HCT116 (cell line): ENCODE measurements at regions not wholly inside any gene's neighbourhood (a gene's known extent, or its start where the extent isn't known, plus 50 kb on each side); places are given as distances from the start of the nearest gene placed in this dataset.
"Not testable (repeated sequence)": the region's sequence is repeated elsewhere in the genome, so short reads cannot be mapped to it uniquely, and the experiment has no call there.

ENCODE experiments used
- ATAC-seq: fragments of 200-7000 bp; cut with Tn5 transposase; 2 replicates; pipeline ENCODE4 v1.9.1; 2020; ENCODE audit warnings: mild to moderate bottlenecking, moderate library complexity
- BruUV-seq: library from RNA; stranded (reverse); fragments of 400-500 nt; replicated peaks from 2 replicates; lab custom pipeline; 2021; lab: Mats Ljungman, UMichigan
- CTCF ChIA-PET: fragments of 300-600 bp; sonication (Branson Sonifier 250); formaldehyde crosslinking; loops from one replicate; lab custom pipeline; 2021; ENCODE audit warnings: antibody characterized with exemption; lab: Charles Lee
- POLR2A ChIA-PET: fragments of 300-600, 350-600 bp; sonication (Branson Sonifier 250); formaldehyde crosslinking; loops from one replicate; lab custom pipeline; 2021; ENCODE audit warnings: antibody characterized with exemption; lab: Charles Lee
- RAD21 ChIA-PET, 2 experiments: fragments of 300-600 bp; sonication (Branson Sonifier 250); formaldehyde crosslinking; loops; one replicate each; lab custom pipeline; 2023; ENCODE audit warnings: low total read pairs in 2 of 2; ENCODE audit not compliant: uncharacterized antibody in 2 of 2, unreplicated experiment in 2 of 2, low non-redundant PET in 1 of 2; lab: Charles Lee
- DNase-seq: peaks from one replicate; pipeline ENCODE4 v3.0.0-alpha.2; 2010; ENCODE audit warnings: low read depth, low spot score
- H2AFZ ChIP-seq: fragments of 200-600 bp; shearing (Covaris generic), sonication (generic); 2 replicates; pipeline ENCODE4 v1.6.1; 2017; ENCODE audit warnings: low read depth, mixed run types, mixed read lengths, antibody characterized with exemption, low read length; ENCODE audit not compliant: poor library complexity, severe bottlenecking
- H3K27ac ChIP-seq: 2 replicates; pipeline ENCODE4 v1.5.1; 2012; ENCODE audit warnings: low read depth, low read length
- H3K27me3 ChIP-seq: fragments of 200-600 bp; sonication (generic); 2 replicates; pipeline ENCODE4 v1.6.1; 2016; ENCODE audit warnings: mixed run types, low read length, mixed read lengths; ENCODE audit not compliant: insufficient read depth
- H3K36me3 ChIP-seq, 2 experiments: fragments of 200-500 bp in 1 of 2; fragments of 200-600 bp in 1 of 2; sonication (Bioruptor generic) in 1 of 2; sonication (generic) in 1 of 2; 2 replicates each; pipeline versions ENCODE4 v1.5.1 to v1.6.1; 2014 to 2016; ENCODE audit warnings: low read length in 2 of 2, inconsistent platforms in 1 of 2, mixed read lengths in 1 of 2, mixed run types in 1 of 2; ENCODE audit not compliant: insufficient read depth in 2 of 2, control insufficient read depth in 1 of 2
- H3K4me1 ChIP-seq, 2 experiments: fragments of 200-600 bp in 1 of 2; sonication (generic) in 1 of 2; 2 replicates each; pipeline versions ENCODE4 v1.5.1 to v1.6.1; 2012 to 2017; ENCODE audit warnings: low read length in 2 of 2, inconsistent platforms in 1 of 2, mild to moderate bottlenecking in 1 of 2, mixed read lengths in 1 of 2, mixed run types in 1 of 2, moderate library complexity in 1 of 2; ENCODE audit not compliant: insufficient read depth in 2 of 2, control insufficient read depth in 1 of 2
- H3K4me2 ChIP-seq: fragments of 200-600 bp; sonication (generic); 2 replicates; pipeline ENCODE4 v1.6.1; 2017; ENCODE audit warnings: mixed run types, low read length, mixed read lengths
- H3K4me3 ChIP-seq, 2 experiments: fragments of 200-600 bp in 1 of 2; sonication (generic) in 1 of 2; replicated peaks in 1 of 2; 2 replicates each; pipeline ENCODE4 v1.5.1; 2011 to 2016; ENCODE audit warnings: low read length in 2 of 2, control low read depth in 1 of 2, low read depth in 1 of 2, mild to moderate bottlenecking in 1 of 2, mixed read lengths in 1 of 2, mixed run types in 1 of 2
- H3K79me2 ChIP-seq: fragments of 200-600 bp; sonication (generic); 2 replicates; pipeline ENCODE4 v1.6.1; 2017; ENCODE audit warnings: mild to moderate bottlenecking, mixed run types, low read length, moderate library complexity, mixed read lengths; ENCODE audit not compliant: insufficient read depth
- H3K9ac ChIP-seq: fragments of 200-600 bp; sonication (generic); 2 replicates; pipeline ENCODE4 v1.6.1; 2016; ENCODE audit warnings: low read length, mixed read lengths
- H3K9me2 ChIP-seq: fragments of 200-600 bp; sonication (generic), shearing (Covaris generic); 2 replicates; pipeline ENCODE4 v1.6.1; 2017; ENCODE audit warnings: mixed run types, mild to moderate bottlenecking, moderate library complexity; ENCODE audit not compliant: insufficient read depth
- H3K9me3 ChIP-seq, 2 experiments: fragments of 200-500 bp in 1 of 2; fragments of 200-600 bp in 1 of 2; sonication (Bioruptor generic) in 1 of 2; sonication (generic) in 1 of 2; 2 replicates each; pipeline ENCODE4 v1.6.1; 2014 to 2017; ENCODE audit warnings: low read length in 2 of 2, mixed read lengths in 2 of 2, inconsistent platforms in 1 of 2, low read depth in 1 of 2, mild to moderate bottlenecking in 1 of 2, mixed run types in 1 of 2, moderate library complexity in 1 of 2; ENCODE audit not compliant: control insufficient read depth in 1 of 2, insufficient read depth in 1 of 2
- H4K20me1 ChIP-seq: fragments of 200-600 bp; sonication (generic), shearing (Covaris generic); 2 replicates; pipeline ENCODE4 v1.6.1; 2017; ENCODE audit warnings: mixed run types, mild to moderate bottlenecking, moderate library complexity; ENCODE audit not compliant: insufficient read depth
- ELF1 ChIP-seq: IDR thresholded peaks from 2 replicates; pipeline ENCODE4 v1.6.1; 2012; ENCODE audit warnings: low read depth, borderline replicate concordance
- EZH2 ChIP-seq: fragments of 200-600 bp; sonication (generic); IDR thresholded peaks from 2 replicates; pipeline ENCODE4 v1.6.1; 2017; ENCODE audit warnings: antibody characterized with exemption, mixed run types
- FOSL1 ChIP-seq: IDR thresholded peaks from 2 replicates; pipeline ENCODE4 v1.6.1; 2012; ENCODE audit warnings: low read depth
- SRF ChIP-seq: IDR thresholded peaks from 2 replicates; pipeline ENCODE4 v1.6.1; 2012; ENCODE audit warnings: low read depth
- TCF7L2 ChIP-seq: IDR thresholded peaks from 2 replicates; pipeline ENCODE4 v1.7.0; 2011; ENCODE audit warnings: borderline replicate concordance, inconsistent platforms; ENCODE audit not compliant: insufficient read depth, insufficient read length; ENCODE audit errors: extremely low read depth
- YY1 ChIP-seq: IDR thresholded peaks from 2 replicates; pipeline ENCODE4 v1.6.1; 2011; ENCODE audit warnings: low read length, low read depth, moderate library complexity, mild to moderate bottlenecking; ENCODE audit not compliant: insufficient replicate concordance; ENCODE audit errors: extremely low read depth
- ZFX ChIP-seq: fragments of 450-650 bp; IDR thresholded peaks from 2 replicates; pipeline ENCODE4 v1.6.1; 2017
- intact Hi-C: fragments of 100-400 bp; cut with micrococcal nuclease; formaldehyde crosslinking; loops from 2 replicates; pipeline ENCODE4 v1.10.0; 2022
- TF ChIP-seq, protein P1 (sequence below): IDR thresholded peaks from 2 replicates; pipeline ENCODE4 v1.6.1; 2011; ENCODE audit warnings: mild to moderate bottlenecking, low read length, moderate library complexity; ENCODE audit not compliant: insufficient replicate concordance; ENCODE audit errors: extremely low read depth
- TF ChIP-seq, protein P2 (sequence below): IDR thresholded peaks from 2 replicates; pipeline ENCODE4 v1.6.1; 2012; ENCODE audit warnings: low read depth
- TF ChIP-seq, protein P3 (sequence below), 3 experiments: fragments of 200-600 bp in 1 of 3; sonication (generic) in 1 of 3; IDR thresholded peaks in 2 of 3; conservative IDR thresholded peaks in 1 of 3; 2 replicates each; pipeline ENCODE4 v1.5.1; 2012 to 2017; ENCODE audit warnings: low read depth in 2 of 3, low read length in 2 of 3, antibody characterized with exemption in 1 of 3, borderline replicate concordance in 1 of 3, control low read depth in 1 of 3, mild to moderate bottlenecking in 1 of 3, mixed read lengths in 1 of 3, mixed run types in 1 of 3, moderate library complexity in 1 of 3; ENCODE audit not compliant: insufficient read depth in 1 of 3

DNA sequence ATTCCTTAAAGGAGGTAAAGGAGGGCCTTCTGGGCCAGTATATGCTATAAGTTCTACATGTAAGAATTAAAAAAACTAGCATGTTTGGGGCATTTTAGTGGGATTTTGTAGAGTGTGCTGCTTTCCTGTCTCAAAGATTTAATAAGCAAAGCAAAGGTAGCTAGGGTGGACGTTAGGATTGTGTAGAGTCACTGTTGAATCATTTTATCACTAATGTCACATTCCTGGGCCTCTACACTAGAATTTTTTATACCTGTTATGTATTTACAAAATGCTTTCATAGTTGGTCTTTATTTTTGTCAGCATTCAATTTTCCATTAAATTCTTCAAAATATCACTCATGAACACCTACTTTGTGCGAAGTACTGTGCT, 139.4 kb upstream of the PHYHIPL start (continued):
- TF ChIP-seq, protein P1, sequence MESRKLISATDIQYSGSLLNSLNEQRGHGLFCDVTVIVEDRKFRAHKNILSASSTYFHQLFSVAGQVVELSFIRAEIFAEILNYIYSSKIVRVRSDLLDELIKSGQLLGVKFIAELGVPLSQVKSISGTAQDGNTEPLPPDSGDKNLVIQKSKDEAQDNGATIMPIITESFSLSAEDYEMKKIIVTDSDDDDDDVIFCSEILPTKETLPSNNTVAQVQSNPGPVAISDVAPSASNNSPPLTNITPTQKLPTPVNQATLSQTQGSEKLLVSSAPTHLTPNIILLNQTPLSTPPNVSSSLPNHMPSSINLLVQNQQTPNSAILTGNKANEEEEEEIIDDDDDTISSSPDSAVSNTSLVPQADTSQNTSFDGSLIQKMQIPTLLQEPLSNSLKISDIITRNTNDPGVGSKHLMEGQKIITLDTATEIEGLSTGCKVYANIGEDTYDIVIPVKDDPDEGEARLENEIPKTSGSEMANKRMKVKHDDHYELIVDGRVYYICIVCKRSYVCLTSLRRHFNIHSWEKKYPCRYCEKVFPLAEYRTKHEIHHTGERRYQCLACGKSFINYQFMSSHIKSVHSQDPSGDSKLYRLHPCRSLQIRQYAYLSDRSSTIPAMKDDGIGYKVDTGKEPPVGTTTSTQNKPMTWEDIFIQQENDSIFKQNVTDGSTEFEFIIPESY: no peak
- no peak for TF ChIP-seq FOSL1
- no peak for TF ChIP-seq EZH2
- no peak for TF ChIP-seq SRF

DNA sequence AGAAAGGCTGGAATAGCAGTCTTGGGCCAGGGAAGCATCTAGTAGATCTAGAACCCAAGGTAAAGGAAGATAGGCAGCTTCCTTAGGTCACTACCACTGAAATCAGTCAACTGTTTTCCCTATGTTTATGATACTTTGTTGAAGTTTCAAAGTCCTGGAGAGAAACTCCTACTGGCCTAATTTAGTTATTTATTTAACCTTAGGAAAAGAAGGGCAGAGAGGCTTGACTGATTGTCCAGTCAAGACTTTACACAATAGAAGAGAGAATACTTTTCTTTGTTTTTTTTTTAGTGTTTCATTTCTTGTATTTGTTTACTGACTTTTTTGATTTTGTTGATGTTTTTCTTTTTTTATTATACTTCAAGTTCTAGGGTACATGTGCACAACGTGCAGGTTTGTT, 138.9 kb upstream of the PHYHIPL start:
- no peaks in the 10 kb centered on the region for H3K9me2 ChIP-seq
- no TSS peak for BruUV-seq
- H2AFZ ChIP-seq: no peak overlapping the region
- no peaks in the 10 kb centered on the region for H3K9me3 ChIP-seq
- H3K9ac ChIP-seq: no peak overlapping the region
- TF ChIP-seq, protein P2, sequence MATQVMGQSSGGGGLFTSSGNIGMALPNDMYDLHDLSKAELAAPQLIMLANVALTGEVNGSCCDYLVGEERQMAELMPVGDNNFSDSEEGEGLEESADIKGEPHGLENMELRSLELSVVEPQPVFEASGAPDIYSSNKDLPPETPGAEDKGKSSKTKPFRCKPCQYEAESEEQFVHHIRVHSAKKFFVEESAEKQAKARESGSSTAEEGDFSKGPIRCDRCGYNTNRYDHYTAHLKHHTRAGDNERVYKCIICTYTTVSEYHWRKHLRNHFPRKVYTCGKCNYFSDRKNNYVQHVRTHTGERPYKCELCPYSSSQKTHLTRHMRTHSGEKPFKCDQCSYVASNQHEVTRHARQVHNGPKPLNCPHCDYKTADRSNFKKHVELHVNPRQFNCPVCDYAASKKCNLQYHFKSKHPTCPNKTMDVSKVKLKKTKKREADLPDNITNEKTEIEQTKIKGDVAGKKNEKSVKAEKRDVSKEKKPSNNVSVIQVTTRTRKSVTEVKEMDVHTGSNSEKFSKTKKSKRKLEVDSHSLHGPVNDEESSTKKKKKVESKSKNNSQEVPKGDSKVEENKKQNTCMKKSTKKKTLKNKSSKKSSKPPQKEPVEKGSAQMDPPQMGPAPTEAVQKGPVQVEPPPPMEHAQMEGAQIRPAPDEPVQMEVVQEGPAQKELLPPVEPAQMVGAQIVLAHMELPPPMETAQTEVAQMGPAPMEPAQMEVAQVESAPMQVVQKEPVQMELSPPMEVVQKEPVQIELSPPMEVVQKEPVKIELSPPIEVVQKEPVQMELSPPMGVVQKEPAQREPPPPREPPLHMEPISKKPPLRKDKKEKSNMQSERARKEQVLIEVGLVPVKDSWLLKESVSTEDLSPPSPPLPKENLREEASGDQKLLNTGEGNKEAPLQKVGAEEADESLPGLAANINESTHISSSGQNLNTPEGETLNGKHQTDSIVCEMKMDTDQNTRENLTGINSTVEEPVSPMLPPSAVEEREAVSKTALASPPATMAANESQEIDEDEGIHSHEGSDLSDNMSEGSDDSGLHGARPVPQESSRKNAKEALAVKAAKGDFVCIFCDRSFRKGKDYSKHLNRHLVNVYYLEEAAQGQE: no peak
- TF ChIP-seq, protein P3, sequence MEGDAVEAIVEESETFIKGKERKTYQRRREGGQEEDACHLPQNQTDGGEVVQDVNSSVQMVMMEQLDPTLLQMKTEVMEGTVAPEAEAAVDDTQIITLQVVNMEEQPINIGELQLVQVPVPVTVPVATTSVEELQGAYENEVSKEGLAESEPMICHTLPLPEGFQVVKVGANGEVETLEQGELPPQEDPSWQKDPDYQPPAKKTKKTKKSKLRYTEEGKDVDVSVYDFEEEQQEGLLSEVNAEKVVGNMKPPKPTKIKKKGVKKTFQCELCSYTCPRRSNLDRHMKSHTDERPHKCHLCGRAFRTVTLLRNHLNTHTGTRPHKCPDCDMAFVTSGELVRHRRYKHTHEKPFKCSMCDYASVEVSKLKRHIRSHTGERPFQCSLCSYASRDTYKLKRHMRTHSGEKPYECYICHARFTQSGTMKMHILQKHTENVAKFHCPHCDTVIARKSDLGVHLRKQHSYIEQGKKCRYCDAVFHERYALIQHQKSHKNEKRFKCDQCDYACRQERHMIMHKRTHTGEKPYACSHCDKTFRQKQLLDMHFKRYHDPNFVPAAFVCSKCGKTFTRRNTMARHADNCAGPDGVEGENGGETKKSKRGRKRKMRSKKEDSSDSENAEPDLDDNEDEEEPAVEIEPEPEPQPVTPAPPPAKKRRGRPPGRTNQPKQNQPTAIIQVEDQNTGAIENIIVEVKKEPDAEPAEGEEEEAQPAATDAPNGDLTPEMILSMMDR (IDR thresholded peaks at IDR 0.05 in 2 of 3, conservative IDR thresholded peaks at IDR 0.05 in 1 of 3; ENCODE audit: borderline replicate concordance in 1 of 3, insufficient read depth in 1 of 3, low read depth in 2 of 3, low read length in 2 of 3): no peak
- TF ChIP-seq FOSL1 (no peak), ELF1 (no peak), EZH2 (no peak), TCF7L2 (no peak), YY1 (no peak), ZFX (no peak)
- no peak overlapping the region for H3K4me2 ChIP-seq
- ChIA-PET POLR2A (no interaction called here), RAD21 (no interaction called here), CTCF (no interaction called here)
- intact Hi-C loops: no loop called here
- no peaks in the 10 kb centered on the region for H3K4me1 ChIP-seq
- H4K20me1 ChIP-seq: no peaks in the 10 kb centered on the region
- H3K27me3 ChIP-seq: no peaks in the 10 kb centered on the region
- DNase-seq (no peak), ATAC-seq (no peak)
- no peak overlapping the region for H3K27ac ChIP-seq
- no peaks in the 10 kb centered on the region for H3K36me3 ChIP-seq
- no peaks in the 10 kb centered on the region for H3K79me2 ChIP-seq
- H3K4me3 ChIP-seq: no peak overlapping the region

DNA sequence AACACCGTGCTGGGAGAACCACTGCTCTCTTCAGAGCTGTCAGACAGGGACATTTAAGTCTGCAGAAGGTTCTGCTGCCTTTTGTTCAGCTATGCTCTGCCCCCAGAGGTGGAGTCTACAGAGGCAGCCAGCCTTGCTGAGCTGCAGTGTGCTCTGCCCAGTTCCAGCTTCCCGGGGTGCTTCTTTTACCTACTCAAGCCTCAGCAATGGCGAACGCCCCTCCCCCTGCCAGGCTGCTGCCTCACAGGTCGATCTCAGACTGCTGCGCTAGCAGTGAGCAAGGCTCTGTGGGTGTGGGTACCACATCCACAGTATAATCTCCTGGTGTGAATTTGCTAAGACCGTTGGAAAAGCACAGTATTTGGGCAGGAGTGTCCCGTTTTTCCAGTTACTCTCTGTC, 133.1 kb upstream of the PHYHIPL start:
- CTCF ChIA-PET, ATAC-seq, H3K4me2 ChIP-seq: not testable (repeated sequence)

More for the DNA sequence above, 133.1 kb upstream of the PHYHIPL start:
- H3K4me3 ChIP-seq, intact Hi-C loops, H3K4me1 ChIP-seq, POLR2A ChIA-PET, H3K9me3 ChIP-seq, H3K9ac ChIP-seq, H3K27me3 ChIP-seq, DNase-seq, H3K9me2 ChIP-seq, H2AFZ ChIP-seq, H4K20me1 ChIP-seq, RAD21 ChIA-PET, H3K79me2 ChIP-seq, BruUV-seq, H3K27ac ChIP-seq, H3K36me3 ChIP-seq: not testable (repeated sequence)
